ENCODE measurements at regions not wholly inside any gene's neighbourhood (a gene's known extent, or its start where the extent isn't known, plus 50 kb on each side); places are given as distances from the start of the nearest gene placed in this dataset.
A peak's percentile ranks its signal among the peaks of the same experiment; 100 is the strongest.
"Not testable (repeated sequence)": the region's sequence is repeated elsewhere in the genome, so short reads cannot be mapped to it uniquely, and the experiment has no call there.

- DNase-seq (ENCODE audit: unreplicated experiment); BruUV-seq (replicated peaks); intact Hi-C loops (cut with micrococcal nuclease); CTCF ChIA-PET; H3K36me3 Mint-ChIP-seq (ENCODE audit: insufficient read depth, unreplicated experiment); H3K27ac Mint-ChIP-seq (ENCODE audit: low read depth, unreplicated experiment); H3K9me3 Mint-ChIP-seq (ENCODE audit: unreplicated experiment); H3K27me3 Mint-ChIP-seq (ENCODE audit: insufficient read depth, unreplicated experiment); H3K4me1 Mint-ChIP-seq (ENCODE audit: insufficient read depth, unreplicated experiment); POLR2A ChIA-PET; H3K4me3 Mint-ChIP-seq (ENCODE audit: unreplicated experiment): not testable (repeated sequence)
Measured at GRCh38 chr10:46645110-46645509, 66.2 kb downstream of the SYT15 start.

- H3K9me3 Mint-ChIP-seq (ENCODE audit: unreplicated experiment); H3K4me1 Mint-ChIP-seq (ENCODE audit: insufficient read depth, unreplicated experiment); CTCF ChIA-PET; H3K4me3 Mint-ChIP-seq (ENCODE audit: unreplicated experiment); DNase-seq (ENCODE audit: unreplicated experiment); POLR2A ChIA-PET; intact Hi-C loops (cut with micrococcal nuclease); BruUV-seq (replicated peaks); H3K36me3 Mint-ChIP-seq (ENCODE audit: insufficient read depth, unreplicated experiment); H3K27me3 Mint-ChIP-seq (ENCODE audit: insufficient read depth, unreplicated experiment); H3K27ac Mint-ChIP-seq (ENCODE audit: low read depth, unreplicated experiment): not testable (repeated sequence)
Measured at GRCh38 chr10:46646132-46646531, 67.2 kb downstream of the SYT15 start.

- H3K9me3 Mint-ChIP-seq (ENCODE audit: unreplicated experiment); H3K36me3 Mint-ChIP-seq (ENCODE audit: insufficient read depth, unreplicated experiment); intact Hi-C loops (cut with micrococcal nuclease); CTCF ChIA-PET; POLR2A ChIA-PET; BruUV-seq (replicated peaks); H3K27ac Mint-ChIP-seq (ENCODE audit: low read depth, unreplicated experiment); H3K27me3 Mint-ChIP-seq (ENCODE audit: insufficient read depth, unreplicated experiment); DNase-seq (ENCODE audit: unreplicated experiment); H3K4me3 Mint-ChIP-seq (ENCODE audit: unreplicated experiment); H3K4me1 Mint-ChIP-seq (ENCODE audit: insufficient read depth, unreplicated experiment): not testable (repeated sequence)
Measured at GRCh38 chr10:46650967-46651366, 72.0 kb downstream of the SYT15 start.

- H3K27me3 Mint-ChIP-seq (ENCODE audit: insufficient read depth, unreplicated experiment); CTCF ChIA-PET; POLR2A ChIA-PET; H3K9me3 Mint-ChIP-seq (ENCODE audit: unreplicated experiment); H3K4me3 Mint-ChIP-seq (ENCODE audit: unreplicated experiment); DNase-seq (ENCODE audit: unreplicated experiment); intact Hi-C loops (cut with micrococcal nuclease); H3K4me1 Mint-ChIP-seq (ENCODE audit: insufficient read depth, unreplicated experiment); H3K36me3 Mint-ChIP-seq (ENCODE audit: insufficient read depth, unreplicated experiment); H3K27ac Mint-ChIP-seq (ENCODE audit: low read depth, unreplicated experiment); BruUV-seq (replicated peaks): not testable (repeated sequence)
Measured at GRCh38 chr10:46657437-46657836, 78.5 kb downstream of the SYT15 start.

GRCh38 chr10:46660027-46660834 is 81.3 kb downstream of the SYT15 start:
- H3K4me1 Mint-ChIP-seq (ENCODE audit: insufficient read depth, unreplicated experiment); H3K27me3 Mint-ChIP-seq (ENCODE audit: insufficient read depth, unreplicated experiment); H3K4me3 Mint-ChIP-seq (ENCODE audit: unreplicated experiment); BruUV-seq (replicated peaks); CTCF ChIA-PET; POLR2A ChIA-PET; intact Hi-C loops (cut with micrococcal nuclease); H3K27ac Mint-ChIP-seq (ENCODE audit: low read depth, unreplicated experiment); H3K9me3 Mint-ChIP-seq (ENCODE audit: unreplicated experiment); H3K36me3 Mint-ChIP-seq (ENCODE audit: insufficient read depth, unreplicated experiment): not testable (repeated sequence)
- peak; percentile 0 for DNase-seq (ENCODE audit: unreplicated experiment)

- H3K36me3 Mint-ChIP-seq (ENCODE audit: insufficient read depth, unreplicated experiment); H3K27ac Mint-ChIP-seq (ENCODE audit: low read depth, unreplicated experiment); CTCF ChIA-PET; BruUV-seq (replicated peaks); H3K4me3 Mint-ChIP-seq (ENCODE audit: unreplicated experiment); intact Hi-C loops (cut with micrococcal nuclease); POLR2A ChIA-PET; H3K4me1 Mint-ChIP-seq (ENCODE audit: insufficient read depth, unreplicated experiment); H3K27me3 Mint-ChIP-seq (ENCODE audit: insufficient read depth, unreplicated experiment); H3K9me3 Mint-ChIP-seq (ENCODE audit: unreplicated experiment); DNase-seq (ENCODE audit: unreplicated experiment): not testable (repeated sequence)
Measured at GRCh38 chr10:46660835-46661164, 81.9 kb downstream of the SYT15 start.

- intact Hi-C loops (cut with micrococcal nuclease); CTCF ChIA-PET; H3K4me1 Mint-ChIP-seq (ENCODE audit: insufficient read depth, unreplicated experiment); H3K36me3 Mint-ChIP-seq (ENCODE audit: insufficient read depth, unreplicated experiment); H3K27ac Mint-ChIP-seq (ENCODE audit: low read depth, unreplicated experiment); POLR2A ChIA-PET; H3K9me3 Mint-ChIP-seq (ENCODE audit: unreplicated experiment); H3K27me3 Mint-ChIP-seq (ENCODE audit: insufficient read depth, unreplicated experiment); BruUV-seq (replicated peaks); DNase-seq (ENCODE audit: unreplicated experiment); H3K4me3 Mint-ChIP-seq (ENCODE audit: unreplicated experiment): not testable (repeated sequence)
Measured at GRCh38 chr10:46665536-46665935, 86.6 kb downstream of the SYT15 start.

- CTCF ChIA-PET; BruUV-seq (replicated peaks); intact Hi-C loops (cut with micrococcal nuclease); H3K27ac Mint-ChIP-seq (ENCODE audit: low read depth, unreplicated experiment); POLR2A ChIA-PET; H3K4me1 Mint-ChIP-seq (ENCODE audit: insufficient read depth, unreplicated experiment); H3K4me3 Mint-ChIP-seq (ENCODE audit: unreplicated experiment); H3K36me3 Mint-ChIP-seq (ENCODE audit: insufficient read depth, unreplicated experiment); H3K27me3 Mint-ChIP-seq (ENCODE audit: insufficient read depth, unreplicated experiment); DNase-seq (ENCODE audit: unreplicated experiment); H3K9me3 Mint-ChIP-seq (ENCODE audit: unreplicated experiment): not testable (repeated sequence)
Measured at GRCh38 chr10:46668357-46668997, 89.5 kb downstream of the SYT15 start.

GRCh38 chr10:46677836-46678435 is 99.0 kb downstream of the SYT15 start:
- H3K36me3 Mint-ChIP-seq (ENCODE audit: insufficient read depth, unreplicated experiment); H3K4me1 Mint-ChIP-seq (ENCODE audit: insufficient read depth, unreplicated experiment); intact Hi-C loops (cut with micrococcal nuclease); DNase-seq (ENCODE audit: unreplicated experiment); H3K9me3 Mint-ChIP-seq (ENCODE audit: unreplicated experiment); H3K27me3 Mint-ChIP-seq (ENCODE audit: insufficient read depth, unreplicated experiment); H3K4me3 Mint-ChIP-seq (ENCODE audit: unreplicated experiment); CTCF ChIA-PET; H3K27ac Mint-ChIP-seq (ENCODE audit: low read depth, unreplicated experiment); BruUV-seq (replicated peaks); POLR2A ChIA-PET: not testable (repeated sequence)
